Nucleus accumbens (tissue), 56 donors: ENCODE measurements at regions not wholly inside any gene's neighbourhood (a gene's known extent, or its start where the extent isn't known, plus 50 kb on each side); places are given as distances from the start of the nearest gene placed in this dataset.

ENCODE experiments used
- DNase-seq, 56 donors: peaks; one replicate each; lab custom pipeline; 2025; lab: John Stamatoyannopoulos, UW

GRCh38 chr4:114161809-114162208 lies 182.4 kb upstream of the ARSJ start:
- DNase-seq, result no peak

GRCh38 chr4:114163051-114163450 lies 183.6 kb upstream of the ARSJ start:
- DNase-seq, result no peak

GRCh38 chr4:114173968-114174367 lies 194.5 kb upstream of the ARSJ start:
- DNase-seq, result no peak

- no peak for DNase-seq
Observed at GRCh38 chr4:114177628-114178027, 198.2 kb upstream of the ARSJ start.

GRCh38 chr4:114178392-114178791 lies 198.9 kb upstream of the ARSJ start:
- no peak for DNase-seq

GRCh38 chr4:114180481-114180880 lies 201.0 kb upstream of the ARSJ start:
- peak in 20 of 56 donors; percentile 0 to 30 (median 5) for DNase-seq

GRCh38 chr4:114184901-114185300 lies 205.5 kb upstream of the ARSJ start:
- peak in 2 of 56 donors; percentile 0 to 3 for DNase-seq

- DNase-seq, result no peak
Observed at GRCh38 chr4:114187592-114187991, 208.1 kb upstream of the ARSJ start.

GRCh38 chr4:114191496-114191895 lies 212.0 kb upstream of the ARSJ start:
- no peak for DNase-seq

GRCh38 chr4:114192854-114193253 lies 213.4 kb upstream of the ARSJ start:
- DNase-seq, result no peak

- no peak for DNase-seq
Observed at GRCh38 chr4:114193624-114194399, 214.4 kb upstream of the ARSJ start.

- DNase-seq, result no peak
Observed at GRCh38 chr4:114196606-114197005, 217.2 kb upstream of the ARSJ start.

GRCh38 chr4:114200026-114200425 lies 220.6 kb upstream of the ARSJ start:
- no peak for DNase-seq

GRCh38 chr4:114205261-114205660 lies 225.8 kb upstream of the ARSJ start:
- DNase-seq, result no peak

- DNase-seq, result no peak
Observed at GRCh38 chr4:114208574-114209151, 229.2 kb upstream of the ARSJ start.

GRCh38 chr4:114209584-114209983 lies 230.1 kb upstream of the ARSJ start:
- DNase-seq, result no peak

- DNase-seq, result no peak
Observed at GRCh38 chr4:114211556-114211955, 232.1 kb upstream of the ARSJ start.

- DNase-seq, result no peak
Observed at GRCh38 chr4:114217150-114217817, 237.8 kb upstream of the ARSJ start.

- no peak for DNase-seq
Observed at GRCh38 chr4:114223580-114223979, 244.1 kb upstream of the ARSJ start.

- DNase-seq, result no peak
Observed at GRCh38 chr4:114225436-114225835, 246.0 kb upstream of the ARSJ start.

GRCh38 chr4:114226179-114226578 lies 246.7 kb upstream of the ARSJ start:
- no peak for DNase-seq
